Eye (tissue), 1 donor: ENCODE measurements at regions not wholly inside any gene's neighbourhood (a gene's known extent, or its start where the extent isn't known, plus 50 kb on each side); places are given as distances from the start of the nearest gene placed in this dataset.
"Not testable (repeated sequence)": the region's sequence is repeated elsewhere in the genome, so short reads cannot be mapped to it uniquely, and the experiment has no call there.

ENCODE experiments used
- DNase-seq: peaks from one replicate; pipeline ENCODE4 v3.0.0-alpha.2; 2015

GRCh38 chr2:39583213-39583612 is 82.5 kb upstream of the TMEM178A start:
- DNase-seq, result no peak

- DNase-seq, result no peak
These were observed 81.9 kb upstream of the TMEM178A start for GRCh38 chr2:39583781-39584180.

- DNase-seq, result peak; percentile 48
These were observed 81.3 kb upstream of the TMEM178A start for GRCh38 chr2:39584283-39584965.

GRCh38 chr2:39585531-39585930 is 80.2 kb upstream of the TMEM178A start:
- DNase-seq, result not testable (repeated sequence)

GRCh38 chr2:39587168-39587567 is 78.5 kb upstream of the TMEM178A start:
- DNase-seq, result no peak

- DNase-seq, result no peak
These were observed 78.1 kb upstream of the TMEM178A start for GRCh38 chr2:39587641-39588040.

GRCh38 chr2:39593439-39594393 is 72.0 kb upstream of the TMEM178A start:
- DNase-seq, result peak; percentile 79

- DNase-seq, result no peak
These were observed 70.6 kb upstream of the TMEM178A start for GRCh38 chr2:39595116-39595515.

GRCh38 chr2:39597314-39597713 is 68.4 kb upstream of the TMEM178A start:
- no peak for DNase-seq

- no peak for DNase-seq
These were observed 63.1 kb upstream of the TMEM178A start for GRCh38 chr2:39602616-39603015.

- no peak for DNase-seq
These were observed 62.3 kb upstream of the TMEM178A start for GRCh38 chr2:39603436-39603835.

- DNase-seq, result peak; percentile 53
These were observed 60.9 kb upstream of the TMEM178A start for GRCh38 chr2:39604866-39605265.

GRCh38 chr2:39606585-39606984 is 59.1 kb upstream of the TMEM178A start:
- peak; percentile 20 for DNase-seq

- DNase-seq, result peak; percentile 82
These were observed 58.0 kb upstream of the TMEM178A start for GRCh38 chr2:39607538-39608262.

GRCh38 chr2:39608263-39608575 is 57.5 kb upstream of the TMEM178A start:
- no peak for DNase-seq

- peak; percentile 67 for DNase-seq
These were observed 56.9 kb upstream of the TMEM178A start for GRCh38 chr2:39608686-39609441.

- no peak for DNase-seq
These were observed 55.8 kb upstream of the TMEM178A start for GRCh38 chr2:39609917-39610316.

- DNase-seq, result no peak
These were observed 50.0 kb upstream of the TMEM178A start for GRCh38 chr2:39615675-39616074.
